ENCODE measurements at regions not wholly inside any gene's neighbourhood (a gene's known extent, or its start where the extent isn't known, plus 50 kb on each side); places are given as distances from the start of the nearest gene placed in this dataset.

DNA sequence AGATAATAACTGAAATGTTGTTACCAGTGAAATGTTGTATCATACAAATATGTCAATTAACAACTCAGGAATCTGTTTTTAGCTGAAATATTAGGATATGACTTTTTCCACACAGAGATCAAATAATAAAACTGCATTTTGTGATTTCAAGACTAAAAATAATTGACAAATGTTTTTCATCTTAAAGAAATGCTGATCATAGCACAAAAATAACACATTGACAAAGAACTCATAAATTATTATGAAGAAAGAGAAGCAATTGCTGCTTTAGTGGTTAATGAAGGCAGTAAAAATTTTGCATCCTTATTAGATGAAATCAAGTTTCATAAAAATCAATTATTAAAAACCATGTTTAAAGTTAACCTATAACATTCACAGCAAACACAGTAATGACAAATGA is 1417.3 kb downstream of the OLFM4 start:
- TF ChIP-seq, protein P1, sequence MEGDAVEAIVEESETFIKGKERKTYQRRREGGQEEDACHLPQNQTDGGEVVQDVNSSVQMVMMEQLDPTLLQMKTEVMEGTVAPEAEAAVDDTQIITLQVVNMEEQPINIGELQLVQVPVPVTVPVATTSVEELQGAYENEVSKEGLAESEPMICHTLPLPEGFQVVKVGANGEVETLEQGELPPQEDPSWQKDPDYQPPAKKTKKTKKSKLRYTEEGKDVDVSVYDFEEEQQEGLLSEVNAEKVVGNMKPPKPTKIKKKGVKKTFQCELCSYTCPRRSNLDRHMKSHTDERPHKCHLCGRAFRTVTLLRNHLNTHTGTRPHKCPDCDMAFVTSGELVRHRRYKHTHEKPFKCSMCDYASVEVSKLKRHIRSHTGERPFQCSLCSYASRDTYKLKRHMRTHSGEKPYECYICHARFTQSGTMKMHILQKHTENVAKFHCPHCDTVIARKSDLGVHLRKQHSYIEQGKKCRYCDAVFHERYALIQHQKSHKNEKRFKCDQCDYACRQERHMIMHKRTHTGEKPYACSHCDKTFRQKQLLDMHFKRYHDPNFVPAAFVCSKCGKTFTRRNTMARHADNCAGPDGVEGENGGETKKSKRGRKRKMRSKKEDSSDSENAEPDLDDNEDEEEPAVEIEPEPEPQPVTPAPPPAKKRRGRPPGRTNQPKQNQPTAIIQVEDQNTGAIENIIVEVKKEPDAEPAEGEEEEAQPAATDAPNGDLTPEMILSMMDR (IDR thresholded peaks at IDR 0.05) = no peak
- no peak for TF ChIP-seq POLR2A (IDR thresholded peaks at IDR 0.05)

Measured in thyroid gland (tissue), 4 donors.